ENCODE measurements at regions not wholly inside any gene's neighbourhood (a gene's known extent, or its start where the extent isn't known, plus 50 kb on each side); places are given as distances from the start of the nearest gene placed in this dataset.
"Not testable (repeated sequence)": the region's sequence is repeated elsewhere in the genome, so short reads cannot be mapped to it uniquely, and the experiment has no call there.

DNA sequence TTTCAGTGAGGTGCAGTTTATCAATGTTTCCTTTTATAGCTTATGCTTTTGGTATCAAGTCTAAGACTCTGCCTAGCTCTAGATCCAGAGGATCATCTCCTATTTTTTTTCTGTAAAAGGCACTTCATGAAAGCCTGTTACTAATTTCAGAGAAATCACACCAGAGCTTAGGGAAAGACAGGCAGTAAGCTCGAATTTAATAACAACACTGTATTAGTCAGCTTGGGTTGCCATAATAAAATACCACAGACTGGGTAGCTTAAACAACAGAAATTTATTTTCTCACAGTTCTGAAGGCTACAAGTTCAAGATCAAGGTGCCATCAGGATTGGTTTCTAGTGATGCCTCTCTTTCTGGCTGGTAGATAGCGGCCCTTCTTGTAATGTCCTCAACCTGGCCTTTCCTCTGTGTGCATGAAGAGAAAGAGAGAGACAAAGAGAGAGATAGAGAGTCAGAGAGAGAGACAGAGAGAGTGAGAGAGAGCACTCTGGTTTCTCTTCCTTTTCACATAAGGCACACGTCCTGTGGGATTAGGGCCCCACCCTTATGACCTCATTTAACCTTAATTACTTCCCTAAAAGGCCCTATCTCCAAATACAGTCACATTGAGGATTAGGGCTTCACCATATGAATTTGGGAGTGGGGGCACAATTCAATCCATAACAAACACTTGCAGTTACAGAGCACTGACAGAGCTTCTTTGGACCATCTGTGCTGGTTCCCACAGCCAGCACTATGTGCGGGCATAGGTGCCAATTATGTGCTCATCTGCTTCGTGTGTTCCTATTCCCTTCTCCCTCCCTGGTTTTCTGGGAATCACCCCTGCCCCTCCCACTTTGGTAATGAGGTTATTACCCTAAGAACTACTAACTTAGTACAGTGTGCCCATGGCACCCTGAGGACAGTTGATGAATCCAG is 114.8 kb upstream of the MED14 start:
- ATAC-seq, result no peak
- no peak for DNase-seq (ENCODE audit: low spot score)
- intact Hi-C loops (cut with DNase I), result no loop called here

GRCh38 chrX:40852586-40852985 is 117.2 kb upstream of the MED14 start:
- ATAC-seq (no peak), DNase-seq (ENCODE audit: low spot score) (no peak)
- intact Hi-C loops (cut with DNase I), result no loop called here

DNA sequence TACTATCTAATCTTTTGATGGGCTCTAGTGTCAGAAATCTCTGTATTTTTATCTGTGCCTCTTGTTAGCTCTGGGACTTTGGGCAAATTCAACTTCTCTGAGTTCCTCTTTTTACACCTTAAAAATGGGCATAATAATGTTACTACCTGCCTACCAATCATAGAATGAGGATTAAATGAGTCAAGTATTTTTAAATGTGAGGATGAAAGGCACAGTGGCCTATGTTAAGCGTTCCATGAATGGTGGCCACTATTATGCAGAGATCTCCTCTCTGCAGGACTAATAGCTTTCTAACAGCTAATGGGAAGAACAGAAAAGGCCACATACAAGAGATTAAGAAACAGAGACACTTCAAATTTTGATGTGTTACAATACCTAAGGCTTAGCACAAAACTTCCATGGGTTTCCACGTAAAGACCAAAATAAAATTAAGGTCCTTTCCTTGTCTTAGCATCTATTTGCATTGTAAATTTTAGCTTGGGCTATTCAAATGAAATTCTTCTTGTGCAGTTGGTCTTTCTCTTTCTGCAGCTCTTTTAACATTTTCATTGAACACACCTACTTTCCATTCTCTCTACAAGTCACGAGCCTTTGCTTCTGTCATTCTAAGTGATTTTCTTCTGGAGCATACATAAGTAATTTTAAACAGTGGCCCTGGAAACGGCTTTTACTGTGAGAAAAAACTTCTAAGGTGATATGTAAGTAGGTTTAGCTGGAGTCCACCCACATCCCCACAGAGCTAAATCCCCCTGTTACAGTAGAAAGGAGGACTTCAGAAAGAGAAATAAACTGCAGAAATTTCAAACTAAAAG is 117.9 kb upstream of the MED14 start:
- ATAC-seq (no peak), DNase-seq (ENCODE audit: low spot score) (no peak)
- intact Hi-C loops (cut with DNase I), result no loop called here

DNA sequence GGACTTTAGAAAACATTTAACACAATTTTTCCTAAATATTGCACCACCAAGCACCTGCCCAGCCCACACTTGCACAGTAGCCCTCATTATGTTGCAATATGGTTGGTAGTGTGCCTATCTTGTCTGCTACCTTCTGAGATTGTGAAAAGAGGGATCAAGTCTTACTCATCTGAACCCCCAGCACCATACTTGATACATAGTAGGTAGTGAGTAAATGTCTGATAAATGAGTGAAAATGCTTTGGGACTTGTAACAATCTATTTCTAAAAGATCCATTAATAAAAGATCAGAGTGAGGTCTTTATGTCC is 118.4 kb upstream of the MED14 start:
- no peak for ATAC-seq
- DNase-seq (ENCODE audit: low spot score), result no peak
- intact Hi-C loops (cut with DNase I), result no loop called here

- no peak for ATAC-seq
- DNase-seq (ENCODE audit: low spot score), result no peak
- intact Hi-C loops (cut with DNase I), result no loop called here
These were observed 118.9 kb upstream of the MED14 start for GRCh38 chrX:40854242-40854641.

GRCh38 chrX:40855411-40855810 is 120.1 kb upstream of the MED14 start:
- ATAC-seq, result no peak
- intact Hi-C loops (cut with DNase I), result no loop called here

DNA sequence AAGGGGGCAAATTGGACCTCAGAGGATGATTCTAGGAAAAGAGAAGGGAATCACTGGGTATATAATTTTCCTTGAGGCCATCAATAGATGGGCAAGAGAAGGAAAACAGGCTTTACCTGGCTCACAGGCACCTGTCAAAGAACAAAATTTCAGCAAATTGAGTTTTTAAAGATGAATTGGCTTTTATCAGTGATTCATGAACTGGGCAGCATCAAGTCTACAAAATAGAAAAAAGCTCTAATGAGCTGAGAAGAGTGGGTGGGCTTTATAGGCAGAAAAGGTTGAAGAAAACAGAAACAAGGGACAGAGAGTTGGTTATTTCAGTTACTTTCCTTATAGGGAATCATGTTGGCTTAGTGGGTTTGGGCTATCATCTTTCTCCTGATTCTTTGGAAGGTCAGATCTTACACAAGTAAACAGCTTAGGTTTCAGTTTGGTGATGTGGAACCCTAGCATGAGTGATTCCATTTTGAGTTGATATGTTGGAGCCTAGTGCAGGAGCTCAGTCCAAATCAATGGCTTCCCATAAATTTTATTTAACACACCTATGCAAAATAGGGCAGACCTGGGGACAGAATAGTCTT is 120.7 kb upstream of the MED14 start:
- no peak for DNase-seq (ENCODE audit: low spot score)
- intact Hi-C loops (cut with DNase I), result no loop called here
- no peak for ATAC-seq

More at GRCh38 chrX:40855411-40855810, 120.1 kb upstream of the MED14 start:
- no peak for DNase-seq (ENCODE audit: low spot score)

GRCh38 chrX:40861952-40862554 is 126.7 kb upstream of the MED14 start:
- DNase-seq (ENCODE audit: low spot score); intact Hi-C loops (cut with DNase I); ATAC-seq: not testable (repeated sequence)

GRCh38 chrX:40863260-40863659 is 127.9 kb upstream of the MED14 start:
- ATAC-seq; DNase-seq (ENCODE audit: low spot score); intact Hi-C loops (cut with DNase I): not testable (repeated sequence)

- no peak for DNase-seq (ENCODE audit: low spot score)
- intact Hi-C loops (cut with DNase I), result no loop called here
- ATAC-seq, result no peak
These were observed 128.3 kb upstream of the MED14 start for GRCh38 chrX:40863671-40864070.

GRCh38 chrX:40864972-40865371 is 129.6 kb upstream of the MED14 start:
- ATAC-seq (no peak), DNase-seq (ENCODE audit: low spot score) (no peak)
- intact Hi-C loops (cut with DNase I), result no loop called here

DNA sequence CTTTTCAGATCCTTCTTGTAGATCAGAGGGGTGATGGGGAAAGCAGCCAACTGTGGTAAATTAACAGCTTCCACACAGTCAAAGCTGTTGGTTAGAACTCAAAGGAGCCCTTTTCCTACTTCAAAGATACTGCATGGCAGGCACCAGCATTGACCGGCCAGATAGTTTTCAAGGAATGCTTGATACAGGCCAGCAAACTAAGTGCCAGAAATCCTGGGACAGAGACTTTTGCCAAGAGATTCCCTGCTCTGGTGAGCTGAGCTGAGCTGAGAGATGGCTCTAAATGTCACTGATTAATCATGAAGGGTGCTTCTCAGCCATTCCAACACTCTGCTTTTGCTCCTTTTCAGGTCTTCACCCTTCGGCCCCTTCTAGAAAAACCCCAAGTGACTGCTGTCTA is 131.6 kb upstream of the MED14 start:
- intact Hi-C loops (cut with DNase I), result loop anchor here (1.0 kb wide), 1 partner anchor 38 kb away; no protein-coding TSS in a partner anchor
- DNase-seq (ENCODE audit: low spot score) (no peak), ATAC-seq (peak; percentile 55)

DNA sequence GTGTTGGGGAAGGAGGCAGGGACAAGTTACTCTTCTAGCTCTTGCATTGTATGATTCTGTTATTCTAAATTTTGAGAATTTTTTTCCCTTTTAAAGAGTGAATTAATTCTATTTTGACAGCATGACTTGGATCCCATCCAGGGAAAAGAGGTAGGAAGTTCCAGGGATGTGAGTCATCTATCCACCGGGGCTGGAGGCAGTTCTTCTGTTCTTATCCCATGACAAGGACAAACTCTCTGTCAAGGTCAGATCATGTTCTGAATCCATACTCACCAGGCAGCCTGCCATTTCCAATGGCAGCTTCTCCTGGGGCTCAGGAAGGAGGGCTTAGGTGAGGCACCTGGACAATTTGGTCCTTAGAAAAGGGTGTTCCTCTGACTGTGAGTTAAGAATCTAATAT is 132.0 kb upstream of the MED14 start:
- DNase-seq (ENCODE audit: low spot score), result no peak
- intact Hi-C loops (cut with DNase I), result loop anchor here (1.0 kb wide), 1 partner anchor 38 kb away; no protein-coding TSS in a partner anchor

GRCh38 chrX:40868868-40869267 is 133.5 kb upstream of the MED14 start:
- DNase-seq (ENCODE audit: low spot score) (no peak), ATAC-seq (no peak)
- intact Hi-C loops (cut with DNase I), result no loop called here

More for the DNA sequence above, 132.0 kb upstream of the MED14 start:
- no peak for ATAC-seq

DNA sequence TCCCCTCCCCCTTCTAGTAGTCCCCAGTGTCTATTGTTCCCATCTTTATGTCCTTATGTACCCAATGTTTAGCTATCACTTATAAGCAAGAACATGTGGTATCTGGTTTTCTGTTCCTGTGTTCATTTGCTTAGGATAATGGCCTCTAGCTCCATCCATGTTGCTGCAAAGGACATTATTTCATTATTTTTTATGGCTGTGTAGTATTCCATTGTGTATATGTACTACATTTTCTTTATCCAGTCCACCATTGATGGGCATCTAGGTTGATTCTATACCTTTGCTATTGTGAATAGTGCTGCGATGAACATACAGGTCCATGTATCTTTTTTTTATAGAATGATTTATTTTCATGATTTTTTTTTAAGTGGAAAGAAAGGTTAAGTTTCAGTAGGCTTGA is 135.6 kb upstream of the MED14 start:
- DNase-seq (ENCODE audit: low spot score); ATAC-seq; intact Hi-C loops (cut with DNase I): not testable (repeated sequence)

DNA sequence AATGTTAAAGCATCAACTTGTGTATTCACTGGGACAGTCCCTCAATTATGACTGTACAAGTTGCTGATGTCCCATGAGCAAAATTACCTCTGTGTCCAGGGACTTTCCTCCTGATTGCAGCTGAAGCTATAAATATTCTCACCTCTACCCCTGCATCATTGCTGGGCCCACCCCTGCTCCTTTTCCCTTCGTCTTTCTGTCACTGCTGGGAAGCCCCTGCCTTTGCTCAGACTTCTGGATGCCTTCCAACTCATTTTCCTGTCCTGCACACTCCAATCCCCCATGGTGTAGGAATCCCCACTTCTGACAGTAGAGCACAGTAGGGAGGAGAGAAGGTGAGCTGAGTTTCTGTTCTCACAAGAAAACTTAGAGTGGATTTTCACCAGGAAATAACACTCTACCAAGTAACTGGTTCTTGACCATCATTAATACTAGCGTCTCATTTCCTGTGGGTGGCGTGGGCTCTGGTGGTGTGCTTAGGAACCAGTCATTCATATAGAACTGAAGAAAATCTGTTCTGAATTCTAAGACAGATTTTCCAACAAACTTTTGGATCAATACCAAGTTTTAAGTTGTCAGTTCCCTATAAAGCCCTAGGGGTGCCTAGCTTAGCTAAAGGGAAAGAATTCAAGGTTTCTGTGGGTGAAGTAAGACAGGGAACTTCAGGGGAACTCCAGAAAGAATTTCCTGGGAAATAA is 136.2 kb upstream of the MED14 start:
- no peak for ATAC-seq
- DNase-seq (ENCODE audit: low spot score), result no peak
- intact Hi-C loops (cut with DNase I), result no loop called here

DNA sequence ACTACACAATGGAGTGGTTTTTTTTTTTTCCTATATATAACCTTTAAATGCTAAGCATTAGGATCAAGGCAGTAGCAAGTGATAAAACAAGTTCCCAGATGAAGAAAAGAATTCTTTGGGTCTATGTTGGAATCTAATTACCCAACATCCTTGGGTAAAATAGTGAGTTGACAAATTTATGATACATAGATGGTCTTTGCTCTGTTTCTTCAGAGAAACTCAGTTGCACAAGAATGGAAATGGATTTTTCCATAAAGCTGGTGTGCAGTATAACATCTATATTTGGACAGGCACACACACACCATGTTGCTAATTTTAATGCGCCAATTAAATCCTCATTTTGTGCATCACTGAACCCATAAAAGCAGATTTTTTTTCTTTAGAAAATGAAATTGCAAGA is 137.0 kb upstream of the MED14 start:
- intact Hi-C loops (cut with DNase I), result no loop called here
- ATAC-seq (no peak), DNase-seq (ENCODE audit: low spot score) (no peak)

- no peak for ATAC-seq
- intact Hi-C loops (cut with DNase I), result no loop called here
- no peak for DNase-seq (ENCODE audit: low spot score)
These were observed 140.1 kb upstream of the MED14 start for GRCh38 chrX:40875476-40875875.

- no peak for ATAC-seq
- intact Hi-C loops (cut with DNase I), result no loop called here
- no peak for DNase-seq (ENCODE audit: low spot score)
These were observed 142.5 kb upstream of the MED14 start for GRCh38 chrX:40877887-40878286.

Measured in sciatic nerve (tissue), 2 donors.